Activated naive CD4-positive, alpha-beta T cell treated with anti-CD3 and anti-CD28 coated beads, Interleukin-2, amount 10 ng/mL, durations not matched to agents 7 days and 5 days (primary cell): ENCODE measurements at regions not wholly inside any gene's neighbourhood (a gene's known extent, or its start where the extent isn't known, plus 50 kb on each side); places are given as distances from the start of the nearest gene placed in this dataset.

ENCODE experiments used
- CTCF ChIA-PET: fragments of 350-600 bp; sonication (Branson Sonifier 250); formaldehyde crosslinking; loops from one replicate; lab custom pipeline; 2021; ENCODE audit warnings: antibody characterized with exemption; lab: Charles Lee
- DNase-seq: peaks from one replicate; pipeline ENCODE4 v3.0.0-alpha.2; 2020
- H3K27ac Mint-ChIP-seq: one replicate; pipeline ENCODE4 v1.8.0; 2021; ENCODE audit warnings: mild to moderate bottlenecking, moderate library complexity, mixed read lengths
- H3K27me3 Mint-ChIP-seq: one replicate; pipeline ENCODE4 v1.8.0; 2021; ENCODE audit warnings: mild to moderate bottlenecking, mixed read lengths
- H3K36me3 Mint-ChIP-seq: one replicate; pipeline ENCODE4 v1.8.0; 2021; ENCODE audit warnings: mixed read lengths
- H3K4me1 Mint-ChIP-seq: one replicate; pipeline ENCODE4 v1.8.0; 2021; ENCODE audit warnings: mixed read lengths
- H3K4me3 Mint-ChIP-seq: one replicate; pipeline ENCODE4 v1.8.0; 2021; ENCODE audit warnings: mild to moderate bottlenecking, moderate library complexity, mixed read lengths
- H3K9me3 Mint-ChIP-seq: one replicate; pipeline ENCODE4 v1.8.0; 2021; ENCODE audit warnings: mixed read lengths

GRCh38 chr18:55654986-55655385, 67.0 kb upstream of the TCF4 start:
- CTCF ChIA-PET: no interaction called here
- H3K36me3 Mint-ChIP-seq: no peaks in the 10 kb centered on the region
- H3K27ac Mint-ChIP-seq: no peak overlapping the region
- H3K9me3 Mint-ChIP-seq: peaks cover 2% of the 10 kb centered on the region
- no peaks in the 10 kb centered on the region for H3K27me3 Mint-ChIP-seq
- no peak for DNase-seq
- no peak overlapping the region for H3K4me3 Mint-ChIP-seq
- H3K4me1 Mint-ChIP-seq: no peaks in the 10 kb centered on the region

DNA sequence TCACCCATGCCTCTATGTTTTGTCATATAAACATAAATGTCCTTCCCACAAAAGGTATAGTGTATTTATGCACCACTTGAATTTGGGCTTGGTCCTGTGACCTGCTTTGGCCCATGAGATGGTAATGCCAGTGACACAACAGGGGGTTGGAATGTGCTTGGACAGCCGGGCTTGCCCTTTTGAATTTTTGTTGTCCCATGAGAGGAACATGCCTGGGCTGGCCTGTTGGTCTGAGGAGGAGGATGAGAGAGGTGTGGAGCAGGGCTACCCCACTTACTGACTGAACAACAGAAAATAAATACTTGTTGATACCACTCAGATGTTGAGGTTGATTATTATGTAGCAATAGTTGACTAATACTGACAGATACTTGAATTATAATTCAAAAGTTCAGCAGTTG, 63.2 kb upstream of the TCF4 start:
- Mint-ChIP-seq H3K4me1 (no peaks in the 10 kb centered on the region), H3K36me3 (no peaks in the 10 kb centered on the region), H3K27me3 (no peaks in the 10 kb centered on the region), H3K27ac (no peak overlapping the region), H3K9me3 (peaks cover 2% of the 10 kb centered on the region), H3K4me3 (no peak overlapping the region)
- CTCF ChIA-PET: no interaction called here
- DNase-seq: no peak

DNA sequence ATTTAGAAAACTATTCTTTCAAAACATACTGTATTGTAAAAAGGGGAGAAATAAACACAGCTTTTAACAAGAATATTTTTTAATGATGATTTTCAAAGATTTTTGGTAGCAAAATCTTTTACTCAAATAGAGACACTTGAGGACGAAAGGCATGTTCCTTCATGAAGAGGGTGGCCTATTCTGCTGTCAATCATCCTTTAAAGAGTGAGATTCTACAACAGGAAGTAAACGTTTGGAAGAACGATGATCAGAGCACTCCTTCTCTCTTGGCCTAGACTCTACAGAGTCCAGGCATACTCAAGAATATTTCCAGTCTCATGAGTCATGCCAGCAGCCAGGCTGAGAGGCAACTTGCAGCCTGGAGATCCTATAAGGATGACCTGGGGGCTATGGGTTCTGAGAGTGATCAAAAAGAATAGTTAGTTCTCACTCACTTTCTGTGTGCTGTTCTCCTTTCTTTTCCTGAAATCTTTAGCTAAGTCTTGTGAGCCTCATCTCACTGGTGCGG, 62.4 kb upstream of the TCF4 start:
- CTCF ChIA-PET: no interaction called here

GRCh38 chr18:55647331-55647730, 59.3 kb upstream of the TCF4 start:
- no peaks in the 10 kb centered on the region for H3K36me3 Mint-ChIP-seq
- H3K9me3 Mint-ChIP-seq: peaks cover 2% of the 10 kb centered on the region
- H3K27me3 Mint-ChIP-seq: no peaks in the 10 kb centered on the region
- H3K4me1 Mint-ChIP-seq: no peaks in the 10 kb centered on the region
- H3K27ac Mint-ChIP-seq: no peak overlapping the region
- no peak overlapping the region for H3K4me3 Mint-ChIP-seq
- CTCF ChIA-PET: no interaction called here
- no peak for DNase-seq

More for the DNA sequence above, 62.4 kb upstream of the TCF4 start:
- H3K36me3 Mint-ChIP-seq: no peaks in the 10 kb centered on the region
- no peak for DNase-seq
- H3K4me1 Mint-ChIP-seq: no peaks in the 10 kb centered on the region
- H3K27me3 Mint-ChIP-seq: no peaks in the 10 kb centered on the region
- H3K9me3 Mint-ChIP-seq: peaks cover 2% of the 10 kb centered on the region
- no peak overlapping the region for H3K27ac Mint-ChIP-seq
- no peak overlapping the region for H3K4me3 Mint-ChIP-seq

- Mint-ChIP-seq H3K27me3 (no peaks in the 10 kb centered on the region), H3K27ac (no peak overlapping the region), H3K9me3 (peaks cover 4% of the 10 kb centered on the region), H3K4me3 (no peak overlapping the region), H3K4me1 (no peaks in the 10 kb centered on the region), H3K36me3 (no peaks in the 10 kb centered on the region)
- CTCF ChIA-PET: no interaction called here
- DNase-seq: no peak
Observed at GRCh38 chr18:55642191-55642590, 54.2 kb upstream of the TCF4 start.

GRCh38 chr18:55641486-55641885, 53.5 kb upstream of the TCF4 start:
- Mint-ChIP-seq H3K27ac (no peak overlapping the region), H3K4me3 (no peak overlapping the region), H3K4me1 (no peaks in the 10 kb centered on the region), H3K36me3 (no peaks in the 10 kb centered on the region), H3K9me3 (peaks cover 4% of the 10 kb centered on the region), H3K27me3 (no peaks in the 10 kb centered on the region)
- no peak for DNase-seq
- CTCF ChIA-PET: no interaction called here
